SK-N-SH treated with all-trans-retinoic acid at 6 μM for 48 hours (cell line): ENCODE measurements at regions not wholly inside any gene's neighbourhood (a gene's known extent, or its start where the extent isn't known, plus 50 kb on each side); places are given as distances from the start of the nearest gene placed in this dataset.

Experiments used
- ARNTL ChIP-seq: fragments of 450-650 bp; formaldehyde crosslinking; IDR thresholded peaks from 2 replicates; pipeline ENCODE4 v1.5.0; 2020; ENCODE audit warnings: low read depth, mild to moderate bottlenecking, moderate library complexity, borderline replicate concordance
- CREB5 ChIP-seq: fragments of 250-450 bp; sonication (Bioruptor Pico); IDR thresholded peaks from 2 replicates; pipeline ENCODE4 v1.5.1; 2020; ENCODE audit warnings: low read depth, mild to moderate bottlenecking, moderate library complexity
- CSDC2 ChIP-seq: fragments of 250-450 bp; sonication (Bioruptor Pico); IDR thresholded peaks from 2 replicates; pipeline ENCODE4 v1.5.0; 2020; ENCODE audit warnings: mild to moderate bottlenecking, moderate library complexity
- CSRNP3 ChIP-seq: fragments of 250-450 bp; sonication (Bioruptor Pico); IDR thresholded peaks from 2 replicates; pipeline ENCODE4 v1.5.1; 2021; ENCODE audit warnings: mild to moderate bottlenecking, moderate library complexity
- ESRRG ChIP-seq: fragments of 250-450 bp; sonication (Bioruptor Pico); IDR thresholded peaks from 2 replicates; pipeline ENCODE4 v1.6.1; 2021; ENCODE audit warnings: mild to moderate bottlenecking
- GLIS3 ChIP-seq: fragments of 250-450 bp; sonication (Bioruptor Pico); IDR thresholded peaks from 2 replicates; pipeline ENCODE4 v1.5.0; 2020; ENCODE audit warnings: mild to moderate bottlenecking, moderate library complexity
- PATZ1 ChIP-seq: fragments of 250-450 bp; sonication (Bioruptor Pico); IDR thresholded peaks from 2 replicates; pipeline ENCODE4 v1.8.0; 2020; ENCODE audit warnings: mild to moderate bottlenecking, moderate library complexity, borderline replicate concordance
- PPARA ChIP-seq: fragments of 250-450 bp; sonication (Bioruptor Pico); IDR thresholded peaks from 2 replicates; pipeline ENCODE4 v1.5.0; 2020; ENCODE audit warnings: mild to moderate bottlenecking, borderline replicate concordance
- RARB ChIP-seq: fragments of 250-450 bp; sonication (Bioruptor Pico); IDR thresholded peaks from 2 replicates; pipeline ENCODE4 v1.8.0; 2021; ENCODE audit warnings: mild to moderate bottlenecking, moderate library complexity
- SNAI2 ChIP-seq: fragments of 250-450 bp; sonication (Bioruptor Pico); IDR thresholded peaks from 2 replicates; pipeline ENCODE4 v1.5.0; 2020; ENCODE audit warnings: mild to moderate bottlenecking, moderate library complexity
- TSHZ2 ChIP-seq: fragments of 250-450 bp; sonication (Bioruptor Pico); IDR thresholded peaks from 2 replicates; pipeline ENCODE4 v1.5.0; 2020; ENCODE audit warnings: mild to moderate bottlenecking, moderate library complexity
- ZFP3 ChIP-seq: fragments of 250-450 bp; sonication (Bioruptor Pico); IDR thresholded peaks from 2 replicates; pipeline ENCODE4 v1.5.0; 2020; ENCODE audit warnings: mild to moderate bottlenecking, moderate library complexity

- TF ChIP-seq CSRNP3 (no peak), PATZ1 (CRISPR knock-in tag) (no peak), ZFP3 (CRISPR knock-in tag) (no peak), SNAI2 (CRISPR knock-in tag) (no peak), CSDC2 (no peak), PPARA (no peak), RARB (CRISPR knock-in tag) (no peak), ESRRG (CRISPR knock-in tag) (no peak), GLIS3 (no peak), ARNTL (CRISPR knock-in tag) (no peak), TSHZ2 (CRISPR knock-in tag) (no peak), CREB5 (CRISPR knock-in tag) (no peak)
These were observed 355.3 kb upstream of the NPVF start for GRCh38 chr7:25583621-25584020.
